CD4-positive, alpha-beta memory T cell (primary cell): ENCODE measurements at regions not wholly inside any gene's neighbourhood (a gene's known extent, or its start where the extent isn't known, plus 50 kb on each side); places are given as distances from the start of the nearest gene placed in this dataset.

Experiments
- CTCF ChIA-PET: fragments of 350-600 bp; sonication (Branson Sonifier 250); formaldehyde crosslinking; loops from one replicate; lab custom pipeline; 2021; ENCODE audit warnings: inconsistent platforms; ENCODE audit not compliant: partially characterized antibody; lab: Charles Lee
- POLR2A ChIA-PET: fragments of 350-600 bp; sonication (Branson Sonifier 250); formaldehyde crosslinking; loops from one replicate; lab custom pipeline; 2021; ENCODE audit not compliant: partially characterized antibody; lab: Charles Lee
- DNase-seq, 5 donors: peaks; one replicate each; pipeline versions ENCODE4 v3.0.0 to v3.0.0-alpha.2; 2020 to 2022; ENCODE audit warnings: mixed read lengths in 1 of 5
- H3K27ac ChIP-seq: one replicate; pipeline ENCODE4 v1.7.0; 2013; ENCODE audit warnings: low read depth, low read length
- H3K27me3 ChIP-seq: 2 replicates; pipeline ENCODE4 v1.7.0; 2013; ENCODE audit warnings: mild to moderate bottlenecking, low read length, moderate library complexity; ENCODE audit not compliant: insufficient read depth
- H3K36me3 ChIP-seq: 2 replicates; pipeline ENCODE4 v1.7.0; 2013; ENCODE audit warnings: mild to moderate bottlenecking, low read length, moderate library complexity; ENCODE audit not compliant: insufficient read depth
- H3K4me1 ChIP-seq: 2 replicates; pipeline ENCODE4 v1.7.0; 2013; ENCODE audit warnings: mild to moderate bottlenecking, low read length, moderate library complexity; ENCODE audit not compliant: insufficient read depth
- H3K4me3 ChIP-seq, 2 donors: one replicate each; pipeline ENCODE4 v1.7.0; 2013; ENCODE audit warnings: low read length in 2 of 2, mild to moderate bottlenecking in 1 of 2
- H3K9me3 ChIP-seq, 2 donors: one replicate each; pipeline ENCODE4 v1.7.0; 2013; ENCODE audit warnings: low read length in 2 of 2, control low read depth in 1 of 2; ENCODE audit not compliant: control insufficient read depth in 1 of 2
- H3K27ac Mint-ChIP-seq, 7 donors: one replicate each; pipeline ENCODE4 v1.8.0; 2020 to 2021; ENCODE audit warnings: mixed read lengths in 7 of 7, mild to moderate bottlenecking in 6 of 7, inconsistent platforms in 3 of 7, moderate library complexity in 3 of 7
- H3K27me3 Mint-ChIP-seq, 2 donors: one replicate each; pipeline ENCODE4 v1.8.0; 2020 to 2021; ENCODE audit warnings: mixed read lengths in 2 of 2
- H3K36me3 Mint-ChIP-seq, 2 donors: one replicate each; pipeline ENCODE4 v1.8.0; 2020 to 2021; ENCODE audit warnings: mixed read lengths in 2 of 2, inconsistent platforms in 1 of 2, mild to moderate bottlenecking in 1 of 2
- H3K4me1 Mint-ChIP-seq, 4 donors: one replicate each; pipeline ENCODE4 v1.8.0; 2020 to 2021; ENCODE audit warnings: mixed read lengths in 4 of 4, mild to moderate bottlenecking in 1 of 4
- H3K4me3 Mint-ChIP-seq, 8 donors: one replicate each; pipeline ENCODE4 v1.8.0; 2020 to 2021; ENCODE audit warnings: mixed read lengths in 8 of 8, mild to moderate bottlenecking in 7 of 8, moderate library complexity in 6 of 8, inconsistent platforms in 3 of 8
- H3K9me3 Mint-ChIP-seq, 8 donors: one replicate each; pipeline ENCODE4 v1.8.0; 2020 to 2021; ENCODE audit warnings: mixed read lengths in 8 of 8, mild to moderate bottlenecking in 5 of 8, inconsistent platforms in 3 of 8, moderate library complexity in 1 of 8
- intact Hi-C: fragments of 100-400 bp; cut with micrococcal nuclease; formaldehyde crosslinking; loops from one replicate; pipeline ENCODE4 v1.15.1; 2023

DNA sequence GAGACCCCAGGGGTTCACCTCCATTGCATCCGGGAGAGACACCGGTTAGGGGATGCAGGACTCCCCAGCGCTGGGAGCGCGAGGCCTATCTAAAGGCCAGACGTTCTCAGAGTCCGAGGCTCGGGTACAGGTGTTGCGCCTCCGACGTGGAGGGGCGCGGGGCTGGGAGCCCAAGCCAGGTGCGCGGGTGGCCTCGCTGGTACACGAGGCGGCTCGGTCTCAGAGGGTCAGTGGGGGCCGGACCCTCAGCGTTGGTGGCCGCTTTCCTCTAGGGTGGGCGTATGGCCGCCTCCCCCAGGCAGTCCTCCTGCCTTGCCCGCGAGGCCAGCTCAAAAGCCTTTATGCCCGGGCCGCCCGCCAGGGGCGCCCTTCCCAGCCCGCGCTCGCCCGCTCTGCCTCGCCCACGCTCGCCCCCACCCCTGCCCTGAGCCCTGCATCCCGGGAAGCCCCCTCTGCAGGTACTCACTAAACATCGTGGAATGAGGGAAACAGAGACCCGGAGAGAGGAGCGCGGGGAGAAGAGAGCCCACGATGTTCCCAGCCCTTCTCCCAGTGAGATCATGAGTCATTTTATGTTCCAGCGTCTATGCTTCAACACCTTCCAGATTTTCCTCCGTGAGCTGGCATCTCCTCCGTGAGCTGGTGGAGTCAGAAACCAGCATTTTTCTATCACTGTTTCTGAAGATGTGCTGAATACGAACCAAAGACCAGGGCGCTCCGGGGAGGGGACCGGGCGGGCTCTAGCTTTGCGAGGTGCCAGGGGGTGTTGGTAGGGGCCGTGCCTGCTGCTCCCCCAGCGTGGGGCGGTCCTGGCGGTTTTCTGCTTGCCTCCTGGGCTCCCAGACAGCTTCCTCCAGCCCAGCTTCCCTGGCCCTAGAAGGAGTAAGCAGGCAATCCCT, 73.8 kb downstream of the DIO3 start:
- H3K27me3 Mint-ChIP-seq, result peaks cover 16 to 31% of the 10 kb centered on the region in 2 donors
- Histone ChIP-seq H3K27me3 (no peaks in the 10 kb centered on the region), H3K9me3 (no peaks in the 10 kb centered on the region), H3K27ac (no peak overlapping the region), H3K4me1 (no peaks in the 10 kb centered on the region), H3K4me3 (no peak overlapping the region), H3K36me3 (no peaks in the 10 kb centered on the region)
- H3K36me3 Mint-ChIP-seq, result no peaks in the 10 kb centered on the region
- ChIA-PET CTCF (interaction anchor here (1.6 to 1.9 kb wide), 2 partner anchors 8 to 782 kb away, joined by 3 to 6 read pairs; no protein-coding TSS in a partner anchor), POLR2A (no interaction called here)
- H3K4me3 Mint-ChIP-seq, result no peak overlapping the region
- peaks cover 0 to 5% (median 0%) of the 10 kb centered on the region in 4 donors for H3K4me1 Mint-ChIP-seq
- intact Hi-C loops, result no loop called here
- no peak for DNase-seq
- H3K27ac Mint-ChIP-seq, result no peak overlapping the region
- H3K9me3 Mint-ChIP-seq, result peaks cover 0 to 2% (median 0%) of the 10 kb centered on the region in 8 donors

DNA sequence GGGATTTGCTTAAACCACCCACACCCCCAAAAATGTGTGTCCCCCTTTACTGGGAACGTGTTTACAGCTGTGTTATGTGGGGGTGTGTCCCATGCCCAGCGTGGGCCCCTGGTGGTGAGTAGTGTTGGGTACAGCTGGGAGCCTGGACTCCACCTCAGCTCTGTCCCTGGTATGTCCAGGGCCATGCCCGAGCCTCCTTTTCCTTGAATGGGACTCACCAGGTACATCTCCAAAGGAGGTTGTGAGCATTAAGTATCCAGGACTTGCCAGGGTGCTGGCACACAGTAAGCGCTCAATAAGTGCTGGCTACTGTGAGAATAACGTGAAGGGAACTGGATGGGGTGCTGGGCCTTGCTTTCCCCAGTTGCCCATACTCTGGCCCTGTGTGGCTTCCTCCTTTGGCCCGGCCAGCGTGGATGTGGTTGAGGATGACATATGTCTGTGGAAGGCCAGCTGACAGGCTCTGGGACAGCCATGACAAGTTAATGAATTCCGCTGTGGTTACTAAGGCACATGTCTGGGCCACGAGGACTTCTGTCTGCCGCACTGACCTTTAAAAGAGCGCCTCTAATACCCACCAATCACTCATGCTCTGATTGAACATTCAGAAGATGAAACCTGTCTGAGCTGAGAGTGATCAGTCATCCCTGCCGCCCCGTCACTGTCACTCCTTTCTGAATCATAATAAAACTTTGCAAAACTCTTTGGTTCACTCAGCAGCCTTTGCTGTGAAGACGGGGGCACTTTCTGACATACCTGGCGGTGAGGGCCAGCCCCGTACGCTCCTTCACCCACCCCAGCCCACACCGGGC, 74.7 kb downstream of the DIO3 start:
- no peak overlapping the region for H3K4me3 Mint-ChIP-seq
- peaks cover 0 to 2% (median 0%) of the 10 kb centered on the region in 8 donors for H3K9me3 Mint-ChIP-seq
- ChIA-PET POLR2A (no interaction called here), CTCF (interaction anchor here (1.6 to 1.9 kb wide), 2 partner anchors 9 to 782 kb away, joined by 3 to 6 read pairs; no protein-coding TSS in a partner anchor)
- no peak for DNase-seq
- intact Hi-C loops, result no loop called here
- peaks cover 19 to 31% of the 10 kb centered on the region in 2 donors for H3K27me3 Mint-ChIP-seq
- H3K27ac ChIP-seq, result no peak overlapping the region
- H3K36me3 ChIP-seq, result no peaks in the 10 kb centered on the region
- H3K27ac Mint-ChIP-seq, result peak overlapping the region in 1 of 7 donors; percentile 42
- peaks cover 0 to 5% (median 0%) of the 10 kb centered on the region in 4 donors for H3K4me1 Mint-ChIP-seq
- no peaks in the 10 kb centered on the region for H3K36me3 Mint-ChIP-seq
- H3K9me3 ChIP-seq, result no peaks in the 10 kb centered on the region
- no peaks in the 10 kb centered on the region for H3K27me3 ChIP-seq
- no peaks in the 10 kb centered on the region for H3K4me1 ChIP-seq
- no peak overlapping the region for H3K4me3 ChIP-seq

DNA sequence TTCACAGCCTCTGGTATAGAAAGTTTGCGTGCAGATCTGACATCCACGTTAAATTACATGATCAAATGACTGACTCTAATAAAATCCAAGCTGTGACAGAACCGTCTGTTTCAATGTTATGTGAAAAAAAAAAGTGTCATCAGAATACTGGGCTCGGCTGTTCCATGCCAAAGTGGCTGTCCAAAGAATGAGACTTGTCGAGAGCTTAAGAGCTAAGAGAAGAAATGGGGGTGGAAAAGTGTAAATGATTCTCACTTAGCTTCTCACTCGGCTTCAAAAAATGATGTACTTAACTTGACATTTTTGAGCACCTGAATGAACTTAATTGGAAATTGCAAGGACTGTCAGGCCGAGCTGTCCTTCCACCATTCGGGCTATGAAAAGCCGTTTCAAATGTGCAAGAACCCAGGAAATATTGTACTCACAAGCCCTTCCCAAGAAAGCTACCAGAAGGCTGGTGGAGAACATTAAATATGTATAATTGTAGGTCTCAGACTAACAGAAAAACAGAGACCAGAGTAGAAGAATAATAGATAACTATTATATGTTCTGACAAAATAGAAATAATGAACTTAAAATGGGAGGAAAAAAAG, 78.0 kb downstream of the DIO3 start:
- peaks cover 24 to 30% of the 10 kb centered on the region in 2 donors for H3K27me3 Mint-ChIP-seq
- no peaks in the 10 kb centered on the region for H3K9me3 ChIP-seq
- peaks cover 0 to 2% (median 0%) of the 10 kb centered on the region in 8 donors for H3K9me3 Mint-ChIP-seq
- no peaks in the 10 kb centered on the region for H3K36me3 Mint-ChIP-seq
- H3K4me1 Mint-ChIP-seq, result peaks cover 0 to under 1% (median 0%) of the 10 kb centered on the region in 4 donors
- intact Hi-C loops, result no loop called here
- POLR2A ChIA-PET, result no interaction called here
- H3K36me3 ChIP-seq, result no peaks in the 10 kb centered on the region
- H3K27ac Mint-ChIP-seq, result no peak overlapping the region
- DNase-seq, result no peak
- CTCF ChIA-PET, result no interaction called here
- no peak overlapping the region for H3K27ac ChIP-seq
- no peaks in the 10 kb centered on the region for H3K4me1 ChIP-seq
- no peak overlapping the region for H3K4me3 Mint-ChIP-seq
- H3K4me3 ChIP-seq, result no peak overlapping the region
- H3K27me3 ChIP-seq, result no peaks in the 10 kb centered on the region

DNA sequence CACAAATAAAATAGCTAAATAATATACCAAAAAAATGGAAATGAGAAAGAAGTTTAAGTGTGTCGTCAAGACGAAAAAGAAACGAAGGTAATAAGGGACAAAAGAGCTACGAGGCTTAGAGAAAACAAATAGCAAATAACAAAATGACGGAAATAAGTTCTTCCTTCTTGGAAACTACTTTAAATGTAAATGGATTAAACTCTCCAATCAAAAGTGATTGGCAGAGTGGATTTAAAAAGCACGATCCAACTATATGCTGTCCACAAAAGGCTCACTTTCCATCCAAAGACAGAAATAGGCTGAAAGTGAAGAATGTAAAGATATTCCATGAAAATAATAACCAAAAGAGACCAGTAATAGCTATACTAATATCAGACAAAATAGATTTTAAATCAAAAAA, 82.4 kb downstream of the DIO3 start:
- Mint-ChIP-seq H3K27ac (no peak overlapping the region), H3K9me3 (peaks cover 0 to 21% (median 7%) of the 10 kb centered on the region in 8 donors), H3K4me1 (no peaks in the 10 kb centered on the region), H3K4me3 (no peak overlapping the region), H3K36me3 (peaks cover 0 to 5% of the 10 kb centered on the region in 2 donors), H3K27me3 (peaks cover 13 to 23% of the 10 kb centered on the region in 2 donors)
- Histone ChIP-seq H3K36me3 (no peaks in the 10 kb centered on the region), H3K4me1 (no peaks in the 10 kb centered on the region), H3K4me3 (no peak overlapping the region), H3K27me3 (no peaks in the 10 kb centered on the region), H3K9me3 (no peaks in the 10 kb centered on the region), H3K27ac (no peak overlapping the region)
- ChIA-PET POLR2A (no interaction called here), CTCF (no interaction called here)
- no peak for DNase-seq
- intact Hi-C loops, result no loop called here

DNA sequence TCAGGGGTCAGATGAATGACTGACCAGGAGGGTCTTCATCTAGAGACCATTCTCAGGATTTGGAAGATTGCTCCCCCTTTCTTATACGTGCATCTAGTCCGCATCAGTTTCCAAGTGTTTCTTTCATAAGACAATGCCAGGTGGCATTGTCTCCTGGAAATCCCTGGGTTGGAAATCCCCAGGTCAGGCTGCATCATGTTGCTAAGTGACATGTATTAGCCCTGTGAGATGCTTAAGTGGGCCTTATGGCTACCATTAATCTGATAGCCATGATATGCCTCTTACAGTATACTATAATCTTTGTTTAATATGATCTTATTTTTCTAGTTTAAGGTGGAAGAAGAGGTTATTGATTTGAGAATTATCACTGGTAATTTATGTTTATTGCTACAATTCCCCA, 92.8 kb downstream of the DIO3 start:
- H3K4me1 ChIP-seq, result no peaks in the 10 kb centered on the region
- H3K36me3 ChIP-seq, result no peaks in the 10 kb centered on the region
- H3K27ac ChIP-seq, result no peak overlapping the region
- DNase-seq, result no peak
- H3K4me3 ChIP-seq, result no peak overlapping the region
- Mint-ChIP-seq H3K27me3 (peaks cover 13 to 21% of the 10 kb centered on the region in 2 donors), H3K27ac (no peak overlapping the region), H3K36me3 (no peaks in the 10 kb centered on the region), H3K9me3 (peaks cover 0 to 11% (median 6%) of the 10 kb centered on the region in 8 donors), H3K4me1 (no peaks in the 10 kb centered on the region), H3K4me3 (no peak overlapping the region)
- ChIA-PET POLR2A (no interaction called here), CTCF (no interaction called here)
- H3K9me3 ChIP-seq, result no peaks in the 10 kb centered on the region
- H3K27me3 ChIP-seq, result no peaks in the 10 kb centered on the region
- intact Hi-C loops, result no loop called here

DNA sequence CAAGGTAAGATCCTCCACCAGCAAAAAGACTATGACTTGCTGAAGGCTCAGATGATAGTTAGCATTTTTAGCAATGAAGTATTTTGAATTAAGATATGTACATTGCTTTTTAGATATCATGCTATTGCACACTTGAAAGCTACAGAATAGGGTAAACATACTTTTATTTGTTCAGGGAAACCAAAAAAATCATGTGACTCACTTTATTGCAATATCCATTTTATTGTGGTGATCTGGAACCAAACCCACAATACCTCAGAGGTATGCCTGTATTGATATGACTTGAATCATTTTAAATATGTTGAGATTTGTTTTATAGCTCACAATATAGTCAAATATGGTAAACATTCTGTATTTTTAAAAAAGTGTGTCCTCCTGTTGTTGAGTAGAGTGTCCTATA, 96.1 kb downstream of the DIO3 start:
- Histone ChIP-seq H3K36me3 (no peaks in the 10 kb centered on the region), H3K4me1 (no peaks in the 10 kb centered on the region), H3K4me3 (no peak overlapping the region), H3K27me3 (no peaks in the 10 kb centered on the region), H3K27ac (no peak overlapping the region), H3K9me3 (no peaks in the 10 kb centered on the region)
- intact Hi-C loops, result no loop called here
- ChIA-PET CTCF (no interaction called here), POLR2A (no interaction called here)
- no peaks in the 10 kb centered on the region for H3K9me3 Mint-ChIP-seq
- no peaks in the 10 kb centered on the region for H3K36me3 Mint-ChIP-seq
- no peak overlapping the region for H3K27ac Mint-ChIP-seq
- no peak for DNase-seq
- no peak overlapping the region for H3K4me3 Mint-ChIP-seq
- no peaks in the 10 kb centered on the region for H3K4me1 Mint-ChIP-seq
- peaks cover 4 to 23% of the 10 kb centered on the region in 2 donors for H3K27me3 Mint-ChIP-seq
